Right lobe of liver (tissue), 6 donors: ENCODE measurements at regions not wholly inside any gene's neighbourhood (a gene's known extent, or its start where the extent isn't known, plus 50 kb on each side); places are given as distances from the start of the nearest gene placed in this dataset.

ENCODE experiments used
- ATAC-seq, 4 donors: fragments of 200-7000 bp; cut with Tn5 transposase; one replicate each; pipeline ENCODE4 v1.9.1; 2020; ENCODE audit warnings: mild to moderate bottlenecking in 4 of 4, moderate library complexity in 4 of 4
- DNase-seq, 3 donors: peaks; one replicate each; pipeline ENCODE4 v3.0.0-alpha.2; 2020
- H3K27ac ChIP-seq, 3 donors: fragments of 200-600 bp; one replicate each; pipeline ENCODE4 v1.8.0; 2022
- H3K27me3 ChIP-seq, 2 donors: fragments of 200-600 bp; one replicate each; pipeline ENCODE4 v1.8.0; 2022
- H3K36me3 ChIP-seq, 4 donors: fragments of 200-600 bp; sonication (generic) in 1 of 4; one replicate each; pipeline versions ENCODE4 v1.5.1 to v1.8.0; 2017 to 2022; ENCODE audit warnings: control low read depth in 1 of 4
- H3K4me1 ChIP-seq, 4 donors: fragments of 200-600 bp; sonication (generic) in 1 of 4; one replicate each; pipeline versions ENCODE4 v1.5.1 to v1.8.0; 2017 to 2022; ENCODE audit warnings: control low read depth in 1 of 4
- H3K4me3 ChIP-seq, 3 donors: fragments of 200-600 bp; one replicate each; pipeline ENCODE4 v1.8.0; 2022
- H3K9me3 ChIP-seq, 4 donors: fragments of 200-600 bp; sonication (generic) in 1 of 4; one replicate each; pipeline versions ENCODE4 v1.5.1 to v1.8.0; 2017 to 2022; ENCODE audit warnings: control low read depth in 1 of 4
- POLR2A ChIP-seq: fragments of 450-650 bp; IDR thresholded peaks from one replicate; pipeline ENCODE4 v1.6.1; 2017; ENCODE audit warnings: antibody characterized with exemption, mild to moderate bottlenecking
- WGBS: methylation state at CpG from one replicate; pipeline ENCODE4 v1.1.6; 2018; ENCODE audit warnings: low coverage, low lambda C conversion rate; ENCODE audit not compliant: insufficient coverage; ENCODE audit errors: missing lambda C conversion rate; 5-methylcytosine and 5-hydroxymethylcytosine counted together
- intact Hi-C, 2 donors: fragments of 100-400 bp; cut with DNase I; formaldehyde crosslinking; loops; one replicate each; pipeline versions ENCODE4 v1.11.2 to v1.14.1; 2022
- TF ChIP-seq, protein P1 (sequence below), 4 donors: fragments of 200-600 bp in 3 of 4; fragments of 450-650 bp in 1 of 4; IDR thresholded peaks; one replicate each; pipeline versions ENCODE4 v1.5.1 to v1.8.0; 2016 to 2022; ENCODE audit warnings: antibody characterized with exemption in 4 of 4, mild to moderate bottlenecking in 2 of 4
- donor health status: DM: no; HTN: yes; CAD: no.
- donor health status: DM: no; HTN: no; CAD: no.
- donor health status: DM: no; HTN: no; CAD: no.
- donor health status: DM: no; HTN: yes; CAD: no.
- donor health status: DM: no; HTN: yes; CAD: no.

DNA sequence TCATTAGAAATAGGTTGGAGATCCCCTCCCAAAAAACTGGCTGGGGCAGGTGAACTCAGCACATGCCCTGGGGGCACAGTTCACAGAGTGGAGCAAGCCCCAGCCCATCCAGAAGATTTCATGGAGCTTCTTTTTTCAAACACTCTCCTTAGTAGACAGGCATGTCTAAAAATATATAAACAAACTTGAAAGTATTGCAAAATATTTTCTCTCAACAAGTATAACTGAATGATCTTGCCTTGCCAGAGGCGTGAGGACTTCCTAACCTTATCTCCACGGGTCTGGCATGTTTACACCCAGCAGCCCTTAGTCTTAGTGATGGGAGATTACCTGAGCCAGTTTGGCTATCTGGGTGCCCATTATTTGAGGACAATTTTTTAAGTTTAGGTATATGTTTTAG lies 107.1 kb downstream of the QRSL1 start:
- intact Hi-C loops, result no loop called here
- Histone ChIP-seq H3K4me3 (no peak overlapping the region), H3K4me1 (peaks cover 0 to 51% (median 11%) of the 10 kb centered on the region in 4 donors), H3K9me3 (no peaks in the 10 kb centered on the region), H3K27ac (peak overlapping the region in 2 of 3 donors; percentile 33 to 86), H3K36me3 (no peaks in the 10 kb centered on the region), H3K27me3 (no peaks in the 10 kb centered on the region)
- 13% methylated on average over 2 of the region's 2 CpGs for WGBS
- ATAC-seq (no peak), DNase-seq (no peak)
- TF ChIP-seq, protein P1, sequence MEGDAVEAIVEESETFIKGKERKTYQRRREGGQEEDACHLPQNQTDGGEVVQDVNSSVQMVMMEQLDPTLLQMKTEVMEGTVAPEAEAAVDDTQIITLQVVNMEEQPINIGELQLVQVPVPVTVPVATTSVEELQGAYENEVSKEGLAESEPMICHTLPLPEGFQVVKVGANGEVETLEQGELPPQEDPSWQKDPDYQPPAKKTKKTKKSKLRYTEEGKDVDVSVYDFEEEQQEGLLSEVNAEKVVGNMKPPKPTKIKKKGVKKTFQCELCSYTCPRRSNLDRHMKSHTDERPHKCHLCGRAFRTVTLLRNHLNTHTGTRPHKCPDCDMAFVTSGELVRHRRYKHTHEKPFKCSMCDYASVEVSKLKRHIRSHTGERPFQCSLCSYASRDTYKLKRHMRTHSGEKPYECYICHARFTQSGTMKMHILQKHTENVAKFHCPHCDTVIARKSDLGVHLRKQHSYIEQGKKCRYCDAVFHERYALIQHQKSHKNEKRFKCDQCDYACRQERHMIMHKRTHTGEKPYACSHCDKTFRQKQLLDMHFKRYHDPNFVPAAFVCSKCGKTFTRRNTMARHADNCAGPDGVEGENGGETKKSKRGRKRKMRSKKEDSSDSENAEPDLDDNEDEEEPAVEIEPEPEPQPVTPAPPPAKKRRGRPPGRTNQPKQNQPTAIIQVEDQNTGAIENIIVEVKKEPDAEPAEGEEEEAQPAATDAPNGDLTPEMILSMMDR (IDR thresholded peaks at IDR 0.05), result no peak
- TF ChIP-seq POLR2A, result no peak

DNA sequence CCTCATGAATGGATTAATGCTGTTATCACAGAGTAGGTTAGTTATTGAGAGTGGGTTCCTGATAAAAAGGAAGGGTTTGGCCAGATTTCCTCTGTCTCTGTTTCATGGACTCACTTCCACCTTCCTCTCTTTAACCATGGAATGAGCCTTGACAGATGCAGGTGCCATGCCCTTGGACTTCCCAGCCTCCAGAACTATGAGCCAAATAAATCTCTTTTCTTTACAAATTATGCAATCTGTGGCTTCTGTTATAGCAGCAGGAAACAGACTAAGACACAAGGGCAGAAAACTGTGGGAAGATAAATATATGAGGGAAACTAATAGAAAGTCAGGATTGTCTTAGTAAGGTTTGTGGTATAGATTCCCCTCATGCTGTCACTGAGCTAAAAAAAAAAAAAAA lies 106.5 kb downstream of the QRSL1 start:
- H3K4me1 ChIP-seq, result peaks cover 0 to 54% (median 13%) of the 10 kb centered on the region in 4 donors
- peak overlapping the region in 1 of 3 donors; percentile 86 for H3K27ac ChIP-seq
- H3K9me3 ChIP-seq, result no peaks in the 10 kb centered on the region
- DNase-seq, result no peak
- no peak for ATAC-seq
- TF ChIP-seq, protein P1 (IDR thresholded peaks at IDR 0.05), result no peak
- no peak for TF ChIP-seq POLR2A
- H3K36me3 ChIP-seq, result no peaks in the 10 kb centered on the region
- intact Hi-C loops, result no loop called here
- no peaks in the 10 kb centered on the region for H3K27me3 ChIP-seq
- H3K4me3 ChIP-seq, result no peak overlapping the region

DNA sequence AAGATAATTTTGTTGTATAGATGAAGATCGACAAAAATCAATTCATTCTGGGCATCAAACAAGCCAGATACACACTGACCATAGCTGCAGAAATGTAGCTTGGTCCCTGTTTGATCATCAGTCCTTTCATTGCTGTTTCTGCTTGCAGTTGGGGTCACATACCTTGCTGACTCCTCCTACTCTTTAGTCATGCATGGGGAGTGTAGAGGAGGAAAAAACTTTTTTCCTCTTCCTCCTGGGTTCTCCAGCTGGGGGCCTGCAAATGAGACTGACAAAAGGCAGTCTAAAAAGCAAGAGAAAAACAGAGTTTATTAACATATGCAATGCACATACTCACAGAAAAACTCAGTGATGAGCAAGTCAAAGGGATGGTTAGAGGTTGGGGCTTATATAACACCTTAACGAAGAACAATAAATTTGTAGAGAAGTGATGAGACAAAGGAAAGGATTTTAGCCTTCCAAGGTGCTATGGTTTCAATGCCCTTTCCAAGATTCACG lies 105.8 kb downstream of the QRSL1 start:
- no peak for DNase-seq

DNA sequence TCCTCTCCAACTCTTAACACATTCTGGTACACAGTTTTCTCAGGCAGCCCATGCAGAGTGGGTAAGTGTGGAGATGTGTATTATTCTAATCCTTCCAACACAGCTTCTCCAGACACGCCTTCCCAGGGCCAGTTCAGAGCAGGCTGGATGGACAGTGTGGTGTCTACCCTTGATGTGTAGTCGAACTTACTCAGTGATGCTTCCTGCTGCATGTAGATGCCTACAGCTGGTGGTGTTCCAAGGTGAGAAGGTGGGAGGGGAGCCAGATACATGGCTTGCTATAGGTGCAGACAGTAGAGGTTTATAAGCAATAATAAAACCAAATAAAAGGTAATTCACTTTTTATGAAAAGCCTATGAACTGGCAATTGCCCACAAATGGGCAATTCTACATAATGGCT lies 104.0 kb downstream of the QRSL1 start:
- WGBS, result 89% methylated on average over 2 of the region's 2 CpGs
- DNase-seq (no peak), ATAC-seq (no peak)
- Histone ChIP-seq H3K27me3 (no peaks in the 10 kb centered on the region), H3K9me3 (no peaks in the 10 kb centered on the region), H3K36me3 (no peaks in the 10 kb centered on the region), H3K4me1 (peaks cover 0 to 58% (median 21%) of the 10 kb centered on the region in 4 donors), H3K27ac (no peak overlapping the region), H3K4me3 (no peak overlapping the region)
- TF ChIP-seq, protein P1 (IDR thresholded peaks at IDR 0.05), result no peak
- TF ChIP-seq POLR2A, result no peak
- intact Hi-C loops, result no loop called here

More for the DNA sequence above, 105.8 kb downstream of the QRSL1 start:
- TF ChIP-seq, protein P1 (IDR thresholded peaks at IDR 0.05), result no peak
- TF ChIP-seq POLR2A, result no peak
- H3K27me3 ChIP-seq, result no peaks in the 10 kb centered on the region
- peaks cover 0 to 54% (median 17%) of the 10 kb centered on the region in 4 donors for H3K4me1 ChIP-seq
- H3K4me3 ChIP-seq, result no peak overlapping the region
- 58% methylated on average over 3 of the region's 3 CpGs for WGBS
- no peaks in the 10 kb centered on the region for H3K36me3 ChIP-seq
- intact Hi-C loops, result no loop called here
- ATAC-seq, result no peak
- H3K9me3 ChIP-seq, result no peaks in the 10 kb centered on the region
- H3K27ac ChIP-seq, result no peak overlapping the region

DNA sequence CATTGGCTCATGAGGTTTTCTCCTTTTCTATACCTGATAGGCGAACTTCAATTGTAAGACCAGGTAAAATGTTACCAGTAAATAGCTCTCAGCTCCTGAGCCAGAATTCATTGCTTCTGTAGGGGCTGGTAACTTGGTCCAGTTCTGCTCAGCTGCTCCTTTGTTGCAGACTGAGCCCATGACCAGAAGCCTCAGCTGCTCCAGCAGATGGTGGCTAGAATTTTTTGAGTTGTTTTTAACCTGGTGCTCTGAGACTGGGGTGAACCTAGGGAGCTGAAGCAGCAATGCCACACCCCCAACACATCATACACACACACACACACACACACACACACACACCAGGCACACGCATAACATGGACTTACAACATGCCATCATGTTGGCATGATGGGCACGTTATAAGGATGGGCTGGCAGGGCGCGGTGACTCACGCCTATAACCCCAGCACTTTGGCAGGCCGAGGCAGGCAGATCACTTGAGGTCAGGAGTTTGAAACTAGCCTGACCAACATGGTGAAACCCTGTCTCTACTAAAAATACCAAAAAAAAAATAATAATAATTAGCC lies 103.1 kb downstream of the QRSL1 start:
- peaks cover 0 to 60% (median 25%) of the 10 kb centered on the region in 4 donors for H3K4me1 ChIP-seq
- intact Hi-C loops, result no loop called here
- 86% methylated on average over 7 of the region's 7 CpGs for WGBS
- ATAC-seq, result no peak
- H3K27ac ChIP-seq, result peak overlapping the region; percentile 67 to 91 (median 84)
- TF ChIP-seq, protein P1 (IDR thresholded peaks at IDR 0.05), result no peak
- no peak for TF ChIP-seq POLR2A
- no peaks in the 10 kb centered on the region for H3K9me3 ChIP-seq
- H3K36me3 ChIP-seq, result no peaks in the 10 kb centered on the region
- no peak for DNase-seq
- no peaks in the 10 kb centered on the region for H3K27me3 ChIP-seq
- H3K4me3 ChIP-seq, result no peak overlapping the region
